ENCODE measurements at regions not wholly inside any gene's neighbourhood (a gene's known extent, or its start where the extent isn't known, plus 50 kb on each side); places are given as distances from the start of the nearest gene placed in this dataset.

DNA sequence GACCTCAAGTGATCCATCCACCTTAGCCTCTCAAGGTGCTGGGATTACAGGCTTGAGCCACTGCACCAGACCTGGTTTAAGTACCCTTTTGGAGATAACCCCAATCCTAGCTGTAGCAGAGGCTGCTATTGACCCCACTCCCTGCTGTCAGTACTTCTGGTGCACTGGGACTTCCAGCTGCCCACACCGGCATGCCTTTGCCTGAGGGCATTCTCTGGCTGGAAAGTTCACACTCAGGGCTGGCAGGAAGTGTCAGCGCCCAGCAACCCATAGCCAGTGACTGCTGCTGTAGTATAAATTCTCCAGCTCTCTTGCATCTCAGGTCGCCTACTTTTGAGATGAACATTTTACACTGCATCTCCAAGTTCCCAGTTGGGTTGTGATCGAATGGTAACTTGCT lies 75.3 kb downstream of the UTRN start:
- TF ChIP-seq, protein P1, sequence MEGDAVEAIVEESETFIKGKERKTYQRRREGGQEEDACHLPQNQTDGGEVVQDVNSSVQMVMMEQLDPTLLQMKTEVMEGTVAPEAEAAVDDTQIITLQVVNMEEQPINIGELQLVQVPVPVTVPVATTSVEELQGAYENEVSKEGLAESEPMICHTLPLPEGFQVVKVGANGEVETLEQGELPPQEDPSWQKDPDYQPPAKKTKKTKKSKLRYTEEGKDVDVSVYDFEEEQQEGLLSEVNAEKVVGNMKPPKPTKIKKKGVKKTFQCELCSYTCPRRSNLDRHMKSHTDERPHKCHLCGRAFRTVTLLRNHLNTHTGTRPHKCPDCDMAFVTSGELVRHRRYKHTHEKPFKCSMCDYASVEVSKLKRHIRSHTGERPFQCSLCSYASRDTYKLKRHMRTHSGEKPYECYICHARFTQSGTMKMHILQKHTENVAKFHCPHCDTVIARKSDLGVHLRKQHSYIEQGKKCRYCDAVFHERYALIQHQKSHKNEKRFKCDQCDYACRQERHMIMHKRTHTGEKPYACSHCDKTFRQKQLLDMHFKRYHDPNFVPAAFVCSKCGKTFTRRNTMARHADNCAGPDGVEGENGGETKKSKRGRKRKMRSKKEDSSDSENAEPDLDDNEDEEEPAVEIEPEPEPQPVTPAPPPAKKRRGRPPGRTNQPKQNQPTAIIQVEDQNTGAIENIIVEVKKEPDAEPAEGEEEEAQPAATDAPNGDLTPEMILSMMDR (IDR thresholded peaks at IDR 0.05), result no peak
- TF ChIP-seq POLR2A (IDR thresholded peaks at IDR 0.05), result no peak

All from gastroesophageal sphincter (tissue), 3 donors.